Neural progenitor cell (in vitro differentiated cells): ENCODE measurements at regions not wholly inside any gene's neighbourhood (a gene's known extent, or its start where the extent isn't known, plus 50 kb on each side); places are given as distances from the start of the nearest gene placed in this dataset.

Source experiments
- CTCF ChIP-seq: fragments of 200-600 bp; sonication (generic); IDR thresholded peaks from 2 replicates; pipeline ENCODE4 v1.5.1; 2017; ENCODE audit warnings: antibody characterized with exemption, mild to moderate bottlenecking
- EZH2 ChIP-seq: fragments of 200-600 bp; sonication (generic); IDR thresholded peaks from 2 replicates; pipeline ENCODE4 v1.6.1; 2017; ENCODE audit warnings: antibody characterized with exemption, mild to moderate bottlenecking, moderate library complexity
- EZH2phosphoT487 ChIP-seq: fragments of 200-600 bp; sonication (generic); IDR thresholded peaks from 2 replicates; pipeline ENCODE4 v1.6.1; 2017; ENCODE audit warnings: antibody characterized with exemption

GRCh38 chr11:91421641-91422040 is 803.0 kb upstream of the FAT3 start:
- TF ChIP-seq CTCF (no peak), EZH2phosphoT487 (no peak), EZH2 (no peak)
